Left lobe of liver (tissue), 2 donors: ENCODE measurements at regions not wholly inside any gene's neighbourhood (a gene's known extent, or its start where the extent isn't known, plus 50 kb on each side); places are given as distances from the start of the nearest gene placed in this dataset.

Experiments used
- ATAC-seq: fragments of 200-7000 bp; cut with Tn5 transposase; one replicate; pipeline ENCODE4 v1.9.1; 2020; ENCODE audit warnings: mild to moderate bottlenecking, moderate library complexity
- DNase-seq: peaks from one replicate; pipeline ENCODE4 v3.0.0-alpha.2; 2020; ENCODE audit warnings: low spot score
- donor health status: DM: no; HTN: no; CAD: no; lungs with moderate emphysema.
- donor health status: DM: no; HTN: yes; CAD: no.

DNA sequence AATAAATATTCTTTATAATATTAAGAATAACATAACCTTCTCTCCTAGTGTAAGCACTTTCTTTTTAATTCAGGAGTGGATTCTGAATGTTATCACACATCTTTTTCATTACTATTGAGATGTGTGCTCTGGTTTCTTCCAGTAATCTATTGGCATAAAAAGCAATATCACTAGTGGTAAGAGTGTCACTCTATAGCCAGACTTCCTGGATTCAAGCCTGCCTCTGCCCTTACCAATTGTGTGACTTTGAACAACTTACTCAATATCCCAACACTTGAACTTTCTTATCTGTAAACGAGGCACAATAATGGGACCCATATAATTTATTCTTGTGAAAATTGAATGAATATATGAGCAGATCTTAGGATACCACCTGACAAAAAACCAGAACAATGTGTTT, 71.0 kb downstream of the SEM1 start:
- DNase-seq (no peak), ATAC-seq (peak; percentile 40)

- ATAC-seq = no peak
Measured at GRCh38 chr7:96637522-96637921, 72.1 kb downstream of the SEM1 start.

GRCh38 chr7:96636979-96637378, 72.7 kb downstream of the SEM1 start:
- ATAC-seq (no peak), DNase-seq (no peak)

More at GRCh38 chr7:96637522-96637921, 72.1 kb downstream of the SEM1 start:
- no peak for DNase-seq

DNA sequence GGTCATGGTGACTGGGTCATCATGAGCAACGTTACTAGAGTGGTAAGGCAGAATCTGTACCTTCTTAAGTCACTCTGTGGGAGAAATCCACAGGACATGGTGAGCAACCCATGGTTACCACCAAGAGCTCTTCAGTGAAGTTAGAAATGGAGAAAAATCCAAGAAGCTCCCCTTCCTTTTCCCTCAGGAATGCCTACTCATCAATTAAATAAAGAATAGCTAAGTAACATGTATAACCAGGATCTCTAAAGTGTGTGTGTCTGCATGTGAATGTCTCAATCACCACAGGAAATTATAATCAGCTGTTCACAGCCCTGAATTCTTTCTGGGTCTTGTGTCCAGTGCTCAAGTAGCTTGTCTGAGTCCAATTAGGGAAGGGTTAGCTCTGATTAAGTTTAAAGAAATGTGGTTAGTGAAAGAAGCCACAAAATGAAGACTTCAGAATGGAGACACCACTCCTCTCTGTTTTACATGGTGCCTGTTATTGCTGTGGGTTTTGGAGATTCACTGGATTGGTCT, 73.2 kb downstream of the SEM1 start:
- ATAC-seq (no peak), DNase-seq (no peak)

GRCh38 chr7:96629884-96630283, 79.8 kb downstream of the SEM1 start:
- DNase-seq (no peak), ATAC-seq (peak; percentile 51)

GRCh38 chr7:96624954-96625353, 84.7 kb downstream of the SEM1 start:
- ATAC-seq = no peak
- DNase-seq = no peak

DNA sequence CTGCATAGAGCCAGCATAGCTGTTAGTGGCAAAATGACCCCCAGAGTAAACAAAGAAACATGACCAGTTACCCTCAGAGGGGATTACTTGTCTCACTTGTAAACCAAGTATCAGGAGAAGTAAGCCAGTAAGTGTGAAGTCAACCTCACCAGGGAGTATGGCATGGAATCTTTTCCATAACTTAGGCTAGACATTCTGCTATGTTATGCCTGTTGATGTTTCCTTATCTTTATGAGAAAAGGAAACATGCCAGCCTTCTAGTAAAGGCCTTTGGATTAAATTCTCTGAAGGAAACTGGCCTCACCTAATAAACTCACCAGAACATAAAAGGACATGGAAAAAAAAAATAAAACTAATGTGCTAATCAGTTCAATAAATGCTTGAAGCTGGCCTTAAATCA, 87.7 kb downstream of the SEM1 start:
- no peak for ATAC-seq
- no peak for DNase-seq

- ATAC-seq = no peak
Measured at GRCh38 chr7:96614154-96614867, 95.3 kb downstream of the SEM1 start.

DNA sequence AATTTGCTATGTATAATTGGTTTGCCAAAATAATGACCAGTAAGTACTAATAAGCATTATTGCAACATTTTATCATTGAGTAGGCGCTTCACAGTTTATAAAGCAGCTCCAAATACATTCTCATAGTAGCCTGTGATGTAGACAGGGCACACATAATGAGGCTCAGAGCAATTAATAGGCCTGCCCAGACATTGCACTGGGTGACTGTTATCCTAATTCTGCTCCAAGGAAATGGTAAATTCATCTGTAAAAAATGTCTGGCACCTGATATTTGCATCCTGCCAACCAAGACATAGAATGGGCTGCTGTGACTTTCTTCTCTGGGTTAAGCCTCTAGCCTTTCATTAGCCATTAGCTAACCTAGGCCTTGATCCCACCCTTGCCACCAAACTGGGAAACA, 97.6 kb downstream of the SEM1 start:
- no peak for ATAC-seq
- no peak for DNase-seq

More at GRCh38 chr7:96614154-96614867, 95.3 kb downstream of the SEM1 start:
- no peak for DNase-seq

- peak; percentile 94 for ATAC-seq
- DNase-seq = no peak
Measured at GRCh38 chr7:96605045-96605716, 104.5 kb downstream of the SEM1 start.

DNA sequence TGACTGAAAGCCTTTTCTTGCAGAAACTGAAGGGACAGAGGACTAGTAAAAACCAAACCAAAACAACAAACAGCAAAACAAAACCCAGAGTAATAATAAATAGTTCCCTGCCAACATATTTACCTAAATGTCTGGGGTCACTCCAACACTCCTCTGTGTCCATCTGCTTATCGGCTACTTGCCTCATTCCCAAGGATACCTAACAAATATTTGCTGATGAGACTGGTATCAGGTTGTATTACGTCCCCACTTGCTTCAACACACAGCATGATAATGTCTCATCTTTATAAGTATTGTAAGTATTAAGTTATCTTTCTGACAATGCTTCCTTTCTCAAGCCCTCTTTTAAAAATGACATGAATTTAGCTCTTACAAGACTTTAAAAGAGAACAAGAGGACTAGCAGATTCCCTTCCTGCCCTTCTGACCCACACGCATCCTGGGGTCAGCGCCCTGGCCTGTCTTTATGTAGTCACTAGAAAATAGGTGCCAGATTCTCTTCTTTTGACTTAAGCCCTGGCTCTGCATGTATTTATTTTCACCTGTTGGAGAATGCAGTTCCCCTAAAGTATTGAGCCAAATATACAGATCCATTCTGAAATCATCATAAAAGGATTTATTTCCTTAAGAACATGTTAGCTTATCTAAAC, 110.2 kb downstream of the SEM1 start:
- DNase-seq = no peak
- ATAC-seq = peak; percentile 75

GRCh38 chr7:96598421-96598820, 111.2 kb downstream of the SEM1 start:
- no peak for ATAC-seq
- DNase-seq = no peak

- peak; percentile 74 for ATAC-seq
- DNase-seq = no peak
Measured at GRCh38 chr7:96596120-96596826, 113.4 kb downstream of the SEM1 start.

- DNase-seq (no peak), ATAC-seq (no peak)
Measured at GRCh38 chr7:96591900-96592676, 117.6 kb downstream of the SEM1 start.

DNA sequence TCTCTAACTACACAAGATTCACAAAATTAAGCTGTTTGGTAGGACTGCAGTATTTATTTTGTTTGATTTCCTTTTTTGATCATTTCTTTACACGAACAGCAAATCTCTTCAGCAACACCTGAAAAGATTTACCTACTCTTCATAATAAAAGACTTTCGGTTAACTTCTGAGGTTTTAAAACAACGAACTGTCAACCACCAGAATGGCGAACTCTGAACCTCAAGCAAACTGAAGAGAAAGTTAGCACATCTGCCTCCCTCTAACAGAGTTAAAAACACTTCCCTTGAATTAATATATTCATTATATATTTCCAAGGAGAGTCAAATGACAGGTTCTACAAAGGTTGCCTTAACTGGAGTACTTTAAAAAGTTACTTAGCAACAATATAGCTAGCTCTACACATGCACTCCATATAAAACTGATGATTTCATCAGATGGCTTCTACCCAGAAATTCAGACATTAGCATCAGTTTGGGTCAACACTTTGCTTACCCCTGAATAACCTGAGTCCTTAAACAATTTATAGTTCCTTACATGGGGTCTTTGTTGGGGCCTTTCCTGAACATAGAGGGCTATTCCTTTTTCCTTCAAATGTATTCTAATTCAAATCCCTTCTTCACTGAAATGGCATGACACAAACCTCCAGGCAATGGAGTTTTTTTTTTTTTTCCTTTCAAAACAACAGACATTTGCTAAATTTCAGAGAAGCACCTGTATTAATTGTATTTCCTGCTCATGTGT, 118.3 kb downstream of the SEM1 start:
- no peak for ATAC-seq
- DNase-seq = no peak

DNA sequence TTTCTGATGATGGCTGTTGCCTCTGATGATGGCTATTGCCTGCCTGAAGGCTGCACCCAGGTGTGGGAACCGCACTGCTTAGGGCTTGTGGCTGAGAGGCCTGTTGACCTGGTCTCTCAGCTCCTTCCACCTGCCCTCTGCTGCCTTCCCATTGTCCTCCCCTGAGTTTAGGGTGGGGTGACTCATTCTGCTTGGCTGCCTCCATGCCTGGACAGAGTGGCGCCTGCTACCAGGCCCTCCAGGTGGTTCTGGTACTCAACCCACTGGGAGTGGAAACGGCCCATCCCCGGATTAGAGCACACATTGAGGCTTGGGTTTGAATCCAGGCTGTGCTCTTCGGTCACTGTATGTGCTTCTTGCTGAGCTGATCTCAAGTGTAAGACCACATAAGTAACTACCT, 120.6 kb downstream of the SEM1 start:
- no peak for DNase-seq
- no peak for ATAC-seq

DNA sequence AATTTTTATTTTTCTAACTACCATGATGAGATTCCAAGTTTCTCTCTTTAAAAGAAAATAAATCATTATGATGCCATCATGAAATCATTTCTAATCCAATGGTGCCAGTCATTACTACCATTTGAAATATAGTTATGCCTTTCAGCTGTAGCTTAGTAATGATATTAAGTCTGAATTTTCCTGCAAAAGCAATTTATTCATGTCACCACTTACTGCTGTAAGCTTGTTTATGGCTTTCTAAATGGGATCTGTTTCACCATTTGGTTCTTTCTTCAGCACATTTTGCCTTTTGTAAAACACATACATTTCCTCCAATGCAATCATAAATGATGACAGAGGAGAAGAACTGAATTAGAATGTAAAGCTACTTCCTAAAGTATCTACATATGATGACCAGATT, 130.5 kb downstream of the SEM1 start:
- DNase-seq (no peak), ATAC-seq (no peak)

DNA sequence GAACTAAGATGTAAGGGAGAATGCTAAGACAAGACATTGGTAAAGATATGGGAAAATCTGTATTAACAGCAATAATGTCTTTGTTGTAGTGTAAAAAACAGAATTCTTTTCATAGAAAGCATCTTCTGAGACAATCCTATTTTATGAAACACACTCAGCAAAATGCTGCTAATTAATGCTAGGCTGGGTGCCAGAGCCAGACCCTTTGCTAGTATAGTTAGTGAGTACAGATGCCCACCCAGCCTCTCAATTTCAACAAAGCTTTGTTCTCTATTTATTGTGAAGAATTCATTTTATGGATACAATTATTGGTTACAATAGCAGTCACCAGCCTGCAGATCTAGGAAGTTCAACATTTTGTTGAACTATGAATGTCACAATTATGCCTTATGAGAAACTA, 131.0 kb downstream of the SEM1 start:
- no peak for ATAC-seq
- DNase-seq = no peak

DNA sequence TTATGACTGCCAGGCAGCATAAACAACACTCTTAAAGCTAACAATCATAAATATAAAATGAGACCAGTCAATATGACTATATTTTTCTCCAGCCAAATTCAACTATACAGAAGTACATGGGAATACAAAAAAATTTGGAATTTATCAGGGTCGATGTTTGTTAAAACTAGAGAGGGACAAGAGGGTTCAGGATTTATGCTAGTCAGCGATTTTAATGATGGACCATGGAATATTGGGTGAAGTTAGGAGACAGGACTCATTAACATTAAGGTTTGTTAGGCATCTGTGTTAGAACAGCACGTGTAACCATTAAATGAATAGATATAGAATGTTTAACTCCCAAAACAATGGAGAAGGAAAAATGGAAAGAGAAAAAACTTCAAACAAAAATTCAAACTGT, 146.2 kb downstream of the SEM1 start:
- ATAC-seq = no peak

GRCh38 chr7:96562966-96563365, 146.7 kb downstream of the SEM1 start:
- DNase-seq (no peak), ATAC-seq (no peak)

More for the DNA sequence above, 146.2 kb downstream of the SEM1 start:
- no peak for DNase-seq
